GM08714 (cell line): ENCODE measurements at regions not wholly inside any gene's neighbourhood (a gene's known extent, or its start where the extent isn't known, plus 50 kb on each side); places are given as distances from the start of the nearest gene placed in this dataset.
"Not testable (repeated sequence)": the region's sequence is repeated elsewhere in the genome, so short reads cannot be mapped to it uniquely, and the experiment has no call there.

Experiments used
- H3K4me3 ChIP-seq: fragments of 200-500 bp; sonication (Bioruptor generic); 2 replicates; pipeline ENCODE4 v1.5.1; 2014; ENCODE audit warnings: mild to moderate bottlenecking, low read length, inconsistent platforms
- ZNF274 ChIP-seq: IDR thresholded peaks from 2 replicates; pipeline ENCODE4 v1.6.1; 2012; ENCODE audit warnings: mild to moderate bottlenecking, low read depth, low read length

DNA sequence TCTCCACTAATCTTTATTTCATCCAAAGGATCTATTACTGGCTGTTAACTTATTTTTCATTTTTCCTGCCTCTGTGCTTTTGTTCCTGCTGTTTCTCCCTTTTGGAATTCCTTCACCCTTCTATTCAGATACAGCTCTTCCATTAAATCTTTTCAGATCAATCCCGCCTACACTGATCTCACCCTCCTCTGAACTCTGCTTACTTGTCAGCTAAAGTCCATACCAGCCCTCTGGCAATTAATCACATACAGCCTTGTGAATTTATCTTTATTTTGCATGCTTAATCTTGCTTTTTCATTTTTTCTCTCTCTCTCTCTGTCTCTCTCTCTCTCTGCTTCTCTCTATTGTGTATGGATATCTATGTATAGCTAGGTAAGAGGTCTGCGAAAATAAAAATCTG lies 100.8 kb upstream of the UMPS start:
- no peak for TF ChIP-seq ZNF274
- H3K4me3 ChIP-seq = no peak overlapping the region

DNA sequence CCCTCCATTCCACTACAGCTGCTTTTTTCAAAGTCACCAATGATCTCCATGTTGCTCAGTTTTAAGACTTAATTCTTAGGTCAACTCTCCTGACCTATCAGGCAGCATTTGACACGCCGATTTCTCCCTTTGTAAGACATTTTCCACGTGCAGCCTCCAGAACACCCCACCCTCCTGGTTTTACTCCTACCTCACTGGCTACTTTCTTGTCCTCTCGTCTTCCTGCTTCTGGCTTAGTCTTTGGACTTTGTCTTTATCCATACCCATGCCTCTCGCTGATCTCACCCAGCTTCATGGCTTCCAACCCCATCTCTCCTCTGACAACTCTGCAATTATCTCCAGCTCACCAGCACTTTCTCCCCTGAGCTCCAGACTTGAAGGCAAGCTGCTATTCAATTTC lies 99.3 kb upstream of the UMPS start:
- no peak overlapping the region for H3K4me3 ChIP-seq
- TF ChIP-seq ZNF274 = no peak

DNA sequence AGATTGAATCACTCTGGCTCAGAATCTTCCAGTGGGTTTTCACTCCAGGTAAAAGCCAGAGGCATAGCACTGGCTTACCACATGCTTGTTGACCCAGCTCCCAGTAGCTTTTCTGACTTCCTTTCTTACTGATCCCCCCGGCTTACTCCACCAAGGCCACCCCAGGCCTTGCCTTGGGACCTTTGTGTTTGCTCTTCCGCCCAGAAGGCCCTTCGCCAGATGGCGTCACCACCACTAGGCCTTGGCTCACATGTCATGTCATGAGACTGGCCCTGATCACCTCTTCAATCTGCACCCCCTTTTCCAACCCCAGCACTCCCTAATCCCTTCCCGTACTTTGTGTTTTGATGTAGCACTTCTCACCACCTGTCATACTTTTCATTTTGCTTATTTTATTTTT lies 98.5 kb upstream of the UMPS start:
- no peak overlapping the region for H3K4me3 ChIP-seq
- no peak for TF ChIP-seq ZNF274

DNA sequence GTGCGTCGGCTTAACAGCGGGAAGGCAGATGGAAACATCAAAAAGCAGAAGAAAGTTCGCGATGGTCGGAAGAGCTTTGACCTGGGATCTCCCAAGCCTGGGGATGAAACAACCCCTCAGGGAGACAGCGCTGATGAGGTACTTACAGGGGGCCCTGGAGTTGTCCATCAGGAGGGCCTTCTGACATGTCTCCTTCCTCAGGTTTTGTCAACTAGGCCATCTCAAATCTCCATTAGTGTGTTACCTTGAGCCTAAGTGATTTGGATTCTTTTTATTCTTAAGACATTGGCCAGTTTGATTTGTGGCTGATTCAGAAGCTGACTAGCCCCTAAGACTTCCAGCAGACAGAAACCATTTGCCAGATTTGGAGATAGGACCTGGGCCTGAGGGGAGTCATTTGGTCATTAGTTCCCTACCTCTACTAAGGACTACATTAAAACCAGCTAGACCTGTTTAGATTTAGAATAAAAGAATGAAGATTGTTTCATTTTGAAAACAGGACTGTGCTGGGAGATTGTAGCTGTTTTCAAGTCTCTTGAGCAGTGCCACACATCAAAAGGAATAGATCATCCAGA lies 97.6 kb upstream of the UMPS start:
- no peak for TF ChIP-seq ZNF274
- no peak overlapping the region for H3K4me3 ChIP-seq

DNA sequence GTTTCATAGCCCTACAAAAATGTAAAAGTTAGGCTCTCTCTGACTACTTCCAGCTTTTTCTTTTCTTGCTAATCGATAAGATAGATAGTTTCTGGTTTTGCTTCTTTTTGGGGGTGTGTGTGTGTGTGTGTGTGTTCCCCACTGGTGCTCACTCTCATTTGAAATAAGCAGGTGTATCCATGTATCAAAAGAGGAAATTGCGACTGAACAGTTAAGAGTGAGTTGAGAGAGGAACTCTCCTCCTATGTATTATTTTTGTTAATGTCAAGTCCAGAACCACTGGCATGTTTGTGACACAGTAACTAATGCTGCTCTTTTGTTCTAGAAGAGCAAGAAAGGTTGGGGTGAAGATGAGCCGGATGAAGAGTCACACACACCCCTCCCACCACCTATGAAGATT lies 96.7 kb upstream of the UMPS start:
- no peak overlapping the region for H3K4me3 ChIP-seq
- TF ChIP-seq ZNF274 = no peak

DNA sequence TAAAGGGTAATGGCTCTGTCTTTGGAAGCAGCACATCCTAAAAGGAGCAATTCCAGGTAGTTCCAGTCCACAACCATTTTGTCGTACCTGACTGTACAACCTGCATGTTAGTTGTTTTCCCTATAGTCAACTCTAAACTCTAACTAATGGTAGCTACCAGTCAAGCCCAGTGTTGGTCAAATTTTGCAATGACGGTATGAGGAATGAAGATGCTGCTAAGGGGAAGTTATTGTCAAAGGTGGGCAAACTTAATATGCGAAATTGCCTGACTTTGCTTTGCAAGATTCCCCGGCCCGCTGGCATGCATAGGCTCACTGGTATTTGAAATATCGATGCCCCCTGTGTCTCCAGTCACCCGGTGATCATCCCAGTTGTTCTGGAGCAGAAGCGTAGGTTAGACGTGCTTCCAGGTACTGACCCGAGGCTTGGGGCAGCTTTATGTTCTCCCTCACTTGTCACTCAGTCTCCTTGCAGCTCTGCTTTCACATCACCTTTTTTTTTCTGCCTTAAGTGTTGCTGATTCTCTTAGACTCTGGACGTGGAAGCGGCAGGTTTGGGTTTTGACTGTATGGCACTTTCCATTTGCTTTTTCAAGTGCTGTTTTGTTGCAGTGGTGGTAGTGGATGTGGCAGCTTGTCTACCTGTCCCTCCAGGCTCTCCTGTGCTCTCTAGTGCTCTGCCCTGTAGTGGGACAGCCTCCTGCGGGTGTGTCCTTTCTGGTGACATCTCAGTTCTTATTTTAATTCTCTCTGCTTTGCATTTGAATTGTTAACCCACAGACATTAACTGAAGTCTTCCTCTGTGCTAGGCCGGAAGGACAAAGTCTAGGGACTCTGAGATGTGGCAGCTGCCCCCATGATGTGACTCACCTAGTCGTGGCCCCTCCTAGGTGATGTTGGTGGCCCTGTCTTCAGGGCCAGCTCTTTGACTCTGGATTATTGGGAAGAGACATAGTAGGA lies 95.8 kb upstream of the UMPS start:
- H3K4me3 ChIP-seq = no peak overlapping the region
- TF ChIP-seq ZNF274 = no peak

DNA sequence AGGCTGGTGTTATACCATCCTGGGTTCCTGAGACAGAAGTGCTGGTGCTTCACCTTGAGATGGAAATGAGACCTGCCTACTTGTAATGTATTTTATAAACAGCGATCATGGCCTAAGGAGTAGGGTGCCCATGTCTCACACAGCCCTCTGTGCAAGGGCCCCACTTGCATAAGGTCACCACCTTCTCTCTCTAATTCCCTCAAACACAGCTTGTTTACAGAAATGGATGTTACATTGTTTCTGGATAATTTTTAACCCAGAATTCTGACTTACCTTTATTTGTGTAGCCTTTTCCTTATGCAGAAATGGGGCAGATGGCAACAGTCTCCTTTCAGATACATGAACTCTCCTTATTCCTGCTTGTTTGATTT lies 95.1 kb upstream of the UMPS start:
- H3K4me3 ChIP-seq = no peak overlapping the region
- no peak for TF ChIP-seq ZNF274

DNA sequence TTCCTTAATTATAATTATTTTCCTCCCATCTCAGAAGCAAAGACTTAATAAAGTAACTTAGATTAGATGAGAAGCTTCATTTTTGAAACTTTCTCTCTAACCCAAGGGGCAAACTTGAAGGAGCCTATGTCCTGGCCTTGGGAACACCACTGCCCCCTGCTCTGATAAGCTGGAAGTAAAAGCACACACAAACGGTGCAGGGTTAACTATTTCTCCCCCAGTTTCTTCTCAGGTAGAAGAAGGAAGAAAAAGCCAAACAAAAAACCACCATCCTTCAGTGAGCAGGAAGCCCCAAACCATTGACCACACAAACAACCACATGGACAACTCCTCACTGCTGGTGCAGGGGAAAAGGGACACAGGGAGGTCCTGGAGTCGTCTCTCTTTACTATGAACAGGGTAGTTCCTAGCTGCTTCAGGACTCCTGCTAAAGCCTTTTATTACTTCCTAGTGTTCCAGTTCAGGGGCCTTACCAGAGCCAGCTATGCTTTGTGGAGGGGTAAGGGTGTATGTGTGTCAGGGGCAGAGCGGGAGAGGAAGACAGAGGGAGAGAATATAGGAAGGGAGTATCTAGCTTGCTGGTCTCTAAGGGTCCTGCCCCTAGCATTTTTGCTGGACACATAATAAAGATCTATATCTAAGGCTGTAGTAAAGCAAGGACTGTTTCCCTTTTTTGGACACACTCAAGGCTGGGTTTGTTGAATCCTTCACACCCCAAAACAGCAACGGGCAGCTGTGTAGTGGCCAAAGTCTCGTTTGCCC lies 94.0 kb upstream of the UMPS start:
- no peak for TF ChIP-seq ZNF274

DNA sequence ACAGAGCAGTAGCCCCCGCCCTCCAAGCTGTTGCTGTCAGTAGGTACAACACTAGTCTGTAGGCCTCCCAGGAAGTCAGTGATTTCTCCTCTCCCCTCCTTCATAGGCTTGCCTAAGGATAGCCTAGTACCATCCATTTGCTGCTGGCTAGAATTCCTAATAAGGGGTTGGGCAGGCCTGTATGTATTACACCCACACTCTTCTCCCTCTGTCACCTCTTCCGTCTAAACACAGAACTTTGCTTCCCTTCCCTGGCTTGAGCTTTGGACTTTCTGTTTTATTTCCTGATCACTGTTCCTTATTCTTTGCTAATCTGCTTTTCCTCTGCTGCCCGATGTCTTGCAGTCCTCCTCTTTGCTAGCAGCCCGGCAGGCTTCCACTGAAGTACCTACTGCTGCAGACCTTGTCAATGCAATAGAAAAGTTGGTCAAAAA lies 93.4 kb upstream of the UMPS start:
- TF ChIP-seq ZNF274 = no peak
- no peak overlapping the region for H3K4me3 ChIP-seq

More for the DNA sequence above, 94.0 kb upstream of the UMPS start:
- no peak overlapping the region for H3K4me3 ChIP-seq

DNA sequence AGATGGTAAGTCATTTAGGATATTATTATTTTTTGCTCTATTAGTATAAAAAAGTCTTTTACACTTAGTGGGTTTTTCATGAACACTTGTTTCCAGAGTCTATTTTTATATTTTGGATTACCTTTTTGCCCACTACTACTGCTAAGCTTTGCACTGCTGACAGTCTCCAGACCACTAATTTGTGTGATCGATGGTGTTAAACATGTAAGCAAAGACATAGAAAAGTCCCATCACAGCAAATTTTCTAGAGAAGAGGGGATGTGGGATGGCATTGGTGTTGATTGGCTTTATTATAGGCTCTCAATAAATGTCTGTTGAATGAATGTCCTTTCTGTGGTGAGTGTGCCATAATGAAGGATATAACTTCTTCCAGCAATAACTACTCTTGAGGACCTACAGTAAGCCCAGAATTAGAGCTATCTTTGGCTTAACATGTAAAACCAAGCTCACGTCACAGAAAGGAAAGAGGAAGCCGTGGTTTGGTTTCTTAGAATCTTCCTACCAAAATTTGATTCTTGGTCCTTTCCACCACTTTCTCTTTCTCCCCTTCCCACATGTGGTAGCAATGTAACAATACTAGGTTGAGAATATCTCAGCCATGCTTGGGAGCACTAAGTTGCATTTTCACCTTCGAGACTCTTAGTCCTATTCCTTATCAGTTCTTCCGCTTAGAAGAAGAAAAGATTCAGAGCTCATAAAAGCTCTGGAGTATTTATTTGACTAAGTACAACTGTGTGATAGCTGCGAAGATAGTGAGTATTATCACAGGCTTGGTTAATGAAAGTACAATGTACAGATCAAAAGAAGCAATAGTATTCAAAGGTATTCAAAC lies 90.6 kb upstream of the UMPS start:
- no peak for TF ChIP-seq ZNF274
- H3K4me3 ChIP-seq = no peak overlapping the region; the same call in 1 of the 2 replicates

DNA sequence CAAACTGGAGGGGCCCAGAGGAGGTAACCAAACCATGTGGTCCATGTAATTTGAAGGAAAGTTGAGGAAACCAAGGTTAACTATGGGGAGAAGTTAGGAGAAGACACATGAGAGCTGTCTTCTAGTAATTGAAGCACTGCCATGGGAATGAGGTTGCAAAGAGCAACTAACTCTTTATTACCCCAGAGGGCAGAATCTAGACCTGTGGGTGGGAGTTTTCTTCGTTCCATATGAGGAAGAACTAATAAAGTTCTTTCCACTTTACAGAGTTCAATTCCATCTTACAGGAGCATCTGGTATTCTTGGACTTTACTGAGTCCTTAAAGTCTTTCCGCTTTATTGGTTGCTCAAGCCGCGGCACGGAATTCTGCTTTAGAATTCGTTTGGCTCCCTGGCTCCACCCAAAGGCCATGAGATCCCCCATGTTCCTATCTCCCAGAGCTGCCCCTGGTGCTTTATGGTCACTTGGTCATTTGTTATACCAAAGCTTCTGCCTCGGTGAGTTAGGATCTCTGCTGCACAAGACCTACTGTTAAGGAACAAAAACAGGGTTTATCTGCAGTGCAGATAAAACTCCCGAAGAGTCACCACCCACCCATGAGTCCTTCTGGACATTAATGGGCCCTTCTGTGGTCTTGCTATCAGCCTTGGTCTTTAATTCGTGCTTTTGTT lies 89.5 kb upstream of the UMPS start:
- H3K4me3 ChIP-seq = no peak overlapping the region
- TF ChIP-seq ZNF274 = no peak

DNA sequence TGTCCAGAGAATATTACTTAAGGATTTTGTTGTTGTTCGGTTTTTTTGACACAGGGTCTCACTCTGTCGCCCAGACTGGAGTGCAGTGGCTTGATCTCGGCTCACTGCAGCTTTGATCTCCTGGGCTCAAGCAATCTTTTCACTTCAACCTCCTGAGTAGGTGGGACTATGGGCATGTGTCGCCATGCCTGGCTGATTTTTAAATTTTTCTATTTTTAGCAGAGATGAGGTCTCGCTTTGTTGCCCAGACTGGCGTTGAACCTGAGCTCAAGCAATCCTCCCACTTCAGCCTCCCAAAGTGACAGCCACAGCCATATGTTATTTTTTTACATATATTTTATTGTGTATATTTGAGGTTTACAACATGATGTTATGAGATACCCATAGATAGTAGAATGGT lies 86.8 kb upstream of the UMPS start:
- H3K4me3 ChIP-seq = no peak overlapping the region
- no peak for TF ChIP-seq ZNF274

DNA sequence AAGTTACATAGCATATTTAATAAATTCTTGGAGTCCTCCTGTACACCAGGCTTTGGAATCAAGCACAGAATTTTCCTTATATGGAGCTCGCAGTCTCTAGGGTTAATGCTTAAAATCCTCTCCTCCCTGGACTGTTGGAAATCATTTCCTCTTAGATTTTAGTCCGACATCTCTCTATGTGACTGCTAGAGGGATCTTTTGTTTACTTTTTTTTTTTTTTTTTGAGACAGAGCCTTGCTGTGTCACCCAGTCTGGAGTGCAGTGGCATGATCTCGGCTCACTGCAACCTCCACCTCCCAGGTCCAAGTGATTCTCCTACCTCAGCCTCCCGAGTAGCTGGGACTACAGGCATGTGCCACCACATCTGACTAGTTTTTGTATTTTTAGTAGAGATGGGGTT lies 84.1 kb upstream of the UMPS start:
- not testable (repeated sequence) for H3K4me3 ChIP-seq
